Endodermal cell (in vitro differentiated cells): ENCODE measurements at regions not wholly inside any gene's neighbourhood (a gene's known extent, or its start where the extent isn't known, plus 50 kb on each side); places are given as distances from the start of the nearest gene placed in this dataset.

Experiments used
- DNase-seq: peaks from one replicate; pipeline ENCODE4 v3.0.0-alpha.2; 2017
- H3K27ac ChIP-seq: 2 replicates; pipeline ENCODE4 v1.5.1; 2013; ENCODE audit warnings: mild to moderate bottlenecking, low read depth, low read length, moderate library complexity
- H3K27me3 ChIP-seq: 2 replicates; pipeline ENCODE4 v1.6.1; 2013; ENCODE audit warnings: mild to moderate bottlenecking, low read length, moderate library complexity; ENCODE audit not compliant: insufficient read depth, control insufficient read depth, poor library complexity, severe bottlenecking
- H3K36me3 ChIP-seq: 2 replicates; pipeline ENCODE4 v1.7.0; 2013; ENCODE audit warnings: mild to moderate bottlenecking, low read length, moderate library complexity; ENCODE audit not compliant: control insufficient read depth, insufficient read depth
- H3K4me1 ChIP-seq: one replicate; pipeline ENCODE4 v1.7.0; 2013; ENCODE audit warnings: low read length; ENCODE audit not compliant: control insufficient read depth, insufficient read depth
- H3K4me3 ChIP-seq: 2 replicates; pipeline ENCODE4 v1.5.1; 2013; ENCODE audit warnings: mild to moderate bottlenecking, low read length, moderate library complexity
- H3K9ac ChIP-seq: 2 replicates; pipeline ENCODE4 v1.6.1; 2013; ENCODE audit warnings: mild to moderate bottlenecking, low read length, moderate library complexity; ENCODE audit not compliant: poor library complexity, severe bottlenecking; ENCODE audit errors: extremely low read depth
- H3K9me3 ChIP-seq: 2 replicates; pipeline ENCODE4 v1.6.1; 2013; ENCODE audit warnings: mild to moderate bottlenecking, low read length, moderate library complexity; ENCODE audit not compliant: control insufficient read depth
- H3K27ac Mint-ChIP-seq: 2 replicates; pipeline ENCODE4 v1.8.0; 2020; ENCODE audit warnings: mixed read lengths
- H3K27me3 Mint-ChIP-seq: 2 replicates; pipeline ENCODE4 v1.8.0; 2021; ENCODE audit warnings: mild to moderate bottlenecking, mixed read lengths; ENCODE audit not compliant: insufficient read depth
- H3K36me3 Mint-ChIP-seq: 2 replicates; pipeline ENCODE4 v1.8.0; 2020; ENCODE audit warnings: low read depth, mixed read lengths
- H3K4me1 Mint-ChIP-seq: 2 replicates; pipeline ENCODE4 v1.8.0; 2020; ENCODE audit warnings: mixed read lengths
- H3K4me3 Mint-ChIP-seq: 2 replicates; pipeline ENCODE4 v1.8.0; 2020; ENCODE audit warnings: mild to moderate bottlenecking, moderate library complexity, mixed read lengths
- H3K9me3 Mint-ChIP-seq: 2 replicates; pipeline ENCODE4 v1.8.0; 2020; ENCODE audit warnings: mild to moderate bottlenecking, mixed read lengths
- WGBS, 2 experiments: methylation state at CpG; one replicate each; pipeline versions ENCODE4 v1.1.5 to v1.1.7; 2013; ENCODE audit warnings: missing lambda C conversion rate in 2 of 2, mixed read lengths in 1 of 2; ENCODE audit not compliant: insufficient coverage in 1 of 2, insufficient read length in 1 of 2; 5-methylcytosine and 5-hydroxymethylcytosine counted together
- TF ChIP-seq, protein P1 (sequence below): fragments of 200-600 bp; sonication (generic); conservative IDR thresholded peaks from 2 replicates; pipeline ENCODE4 v1.5.0; 2021; ENCODE audit warnings: antibody characterized with exemption, mild to moderate bottlenecking

DNA sequence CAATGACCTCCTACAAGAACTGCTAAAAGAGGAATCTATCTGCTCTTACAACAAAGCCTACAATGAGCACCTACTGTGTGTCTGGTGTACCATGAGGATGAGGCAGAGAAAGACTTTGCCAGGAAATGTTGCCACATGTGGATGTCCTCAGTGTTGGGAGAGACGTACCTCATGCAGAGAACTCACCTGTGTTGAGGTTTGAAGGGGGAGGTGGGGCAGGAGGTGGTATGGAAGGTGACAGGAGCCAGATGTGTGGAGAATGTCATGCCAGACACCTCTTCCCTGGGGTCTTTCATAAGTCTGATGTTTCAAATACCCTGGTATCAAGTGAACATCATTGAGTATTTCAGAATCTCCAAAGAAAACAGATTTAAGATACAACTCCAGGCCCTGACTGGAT is 220.1 kb upstream of the RNF32 start:
- H3K27ac Mint-ChIP-seq = no peak overlapping the region
- Histone ChIP-seq H3K4me3 (no peak overlapping the region), H3K4me1 (no peaks in the 10 kb centered on the region), H3K36me3 (no peaks in the 10 kb centered on the region), H3K9me3 (no peaks in the 10 kb centered on the region), H3K27me3 (no peaks in the 10 kb centered on the region), H3K27ac (no peak overlapping the region), H3K9ac (no peak overlapping the region)
- DNase-seq = no peak
- peaks cover 4% of the 10 kb centered on the region for H3K9me3 Mint-ChIP-seq
- TF ChIP-seq, protein P1, sequence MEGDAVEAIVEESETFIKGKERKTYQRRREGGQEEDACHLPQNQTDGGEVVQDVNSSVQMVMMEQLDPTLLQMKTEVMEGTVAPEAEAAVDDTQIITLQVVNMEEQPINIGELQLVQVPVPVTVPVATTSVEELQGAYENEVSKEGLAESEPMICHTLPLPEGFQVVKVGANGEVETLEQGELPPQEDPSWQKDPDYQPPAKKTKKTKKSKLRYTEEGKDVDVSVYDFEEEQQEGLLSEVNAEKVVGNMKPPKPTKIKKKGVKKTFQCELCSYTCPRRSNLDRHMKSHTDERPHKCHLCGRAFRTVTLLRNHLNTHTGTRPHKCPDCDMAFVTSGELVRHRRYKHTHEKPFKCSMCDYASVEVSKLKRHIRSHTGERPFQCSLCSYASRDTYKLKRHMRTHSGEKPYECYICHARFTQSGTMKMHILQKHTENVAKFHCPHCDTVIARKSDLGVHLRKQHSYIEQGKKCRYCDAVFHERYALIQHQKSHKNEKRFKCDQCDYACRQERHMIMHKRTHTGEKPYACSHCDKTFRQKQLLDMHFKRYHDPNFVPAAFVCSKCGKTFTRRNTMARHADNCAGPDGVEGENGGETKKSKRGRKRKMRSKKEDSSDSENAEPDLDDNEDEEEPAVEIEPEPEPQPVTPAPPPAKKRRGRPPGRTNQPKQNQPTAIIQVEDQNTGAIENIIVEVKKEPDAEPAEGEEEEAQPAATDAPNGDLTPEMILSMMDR = no peak
- H3K4me1 Mint-ChIP-seq = no peaks in the 10 kb centered on the region
- no peaks in the 10 kb centered on the region for H3K27me3 Mint-ChIP-seq
- 80 to 91% methylated on average over 1 of the region's 1 CpG for WGBS, 2 experiments
- no peaks in the 10 kb centered on the region for H3K36me3 Mint-ChIP-seq
- no peak overlapping the region for H3K4me3 Mint-ChIP-seq

DNA sequence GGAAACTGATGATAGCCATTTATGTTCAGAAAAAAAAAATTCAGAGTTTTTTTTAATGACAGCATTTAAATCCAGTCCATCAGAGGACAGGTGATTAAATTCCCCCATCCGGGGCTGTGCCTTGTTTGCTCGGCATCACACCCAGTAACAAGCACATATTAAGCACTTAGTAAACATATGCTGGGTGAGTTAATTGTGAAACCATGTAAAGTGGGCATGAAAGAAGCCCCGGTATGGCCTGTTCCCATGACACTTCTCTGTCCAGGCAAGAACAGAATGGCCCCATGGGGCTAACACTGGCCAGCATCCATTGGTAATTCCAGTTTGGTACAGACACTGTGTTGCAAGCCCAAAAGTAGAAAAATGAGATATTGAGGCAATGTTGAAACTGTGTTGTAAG is 220.8 kb upstream of the RNF32 start:
- TF ChIP-seq, protein P1 = no peak
- 60 to 91% methylated on average over 1 to 3 of the region's 3 CpGs for WGBS, 2 experiments
- DNase-seq = no peak
- Mint-ChIP-seq H3K4me3 (no peak overlapping the region), H3K36me3 (no peaks in the 10 kb centered on the region), H3K27me3 (no peaks in the 10 kb centered on the region), H3K9me3 (peaks cover 4% of the 10 kb centered on the region), H3K4me1 (no peaks in the 10 kb centered on the region), H3K27ac (no peak overlapping the region)
- Histone ChIP-seq H3K9ac (no peak overlapping the region), H3K9me3 (no peaks in the 10 kb centered on the region), H3K27ac (no peak overlapping the region), H3K27me3 (no peaks in the 10 kb centered on the region), H3K4me1 (no peaks in the 10 kb centered on the region), H3K36me3 (no peaks in the 10 kb centered on the region), H3K4me3 (no peak overlapping the region)

DNA sequence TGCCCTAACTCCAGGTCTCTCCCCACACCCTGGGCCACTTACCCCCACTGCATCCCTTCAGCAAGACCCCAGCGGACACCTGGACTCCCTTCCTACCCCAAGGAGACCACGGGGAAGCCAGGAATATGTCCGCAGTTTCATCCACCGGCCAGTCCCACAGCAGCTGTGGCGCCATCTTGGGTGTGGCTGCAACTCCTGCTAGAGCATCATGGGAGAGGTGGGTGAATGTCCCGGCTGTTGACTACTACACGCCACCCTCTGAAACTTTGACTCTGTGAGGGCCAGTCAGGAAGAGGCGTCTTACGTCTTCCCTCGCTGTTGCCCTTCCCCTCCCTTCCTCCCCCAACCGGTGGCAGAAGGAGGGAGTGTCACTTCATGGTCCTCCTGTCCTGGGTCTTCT is 238.3 kb upstream of the RNF32 start:
- no peaks in the 10 kb centered on the region for H3K36me3 ChIP-seq
- Mint-ChIP-seq H3K27ac (no peak overlapping the region), H3K4me1 (no peaks in the 10 kb centered on the region), H3K36me3 (no peaks in the 10 kb centered on the region), H3K4me3 (no peak overlapping the region), H3K9me3 (no peaks in the 10 kb centered on the region), H3K27me3 (no peaks in the 10 kb centered on the region)
- no peaks in the 10 kb centered on the region for H3K4me1 ChIP-seq
- H3K27me3 ChIP-seq = no peaks in the 10 kb centered on the region
- WGBS, 2 experiments = 88 to 100% methylated on average over 2 to 11 of the region's 11 CpGs
- H3K9ac ChIP-seq = no peak overlapping the region
- TF ChIP-seq, protein P1 = no peak
- H3K4me3 ChIP-seq = no peak overlapping the region
- no peak for DNase-seq
- H3K9me3 ChIP-seq = peaks cover 5% of the 10 kb centered on the region
- no peak overlapping the region for H3K27ac ChIP-seq
